K562 (cell line): ENCODE measurements at regions not wholly inside any gene's neighbourhood (a gene's known extent, or its start where the extent isn't known, plus 50 kb on each side); places are given as distances from the start of the nearest gene placed in this dataset.

ENCODE experiments used
- ATAC-seq: fragments of 200-7000 bp; cut with Tn5 transposase; 3 replicates; pipeline ENCODE4 v1.9.1; 2020; ENCODE audit warnings: moderate library complexity
- BruUV-seq: library from RNA; stranded (reverse); fragments of 400-500 nt; replicated peaks from 2 replicates; lab custom pipeline; 2021; lab: Mats Ljungman, UMichigan
- CTCF ChIA-PET: fragments of 300-600 bp; formaldehyde crosslinking; extraction: SDS; loops from one replicate; lab custom pipeline; 2021; ENCODE audit warnings: low intra/inter-chr PET ratio; lab: Yijun Ruan, JAX
- POLR2A ChIA-PET: fragments of 300-600, 350-650 bp; sonication (Branson Sonifier 250); formaldehyde crosslinking; extraction: SDS; loops from one replicate; lab custom pipeline; 2021; ENCODE audit warnings: antibody characterized with exemption, inconsistent platforms; lab: Yijun Ruan, JAX
- DNase-seq, 4 experiments: peaks; one replicate each; pipeline versions ENCODE4 v3.0.0 to v3.0.0-alpha.2; 2011 to 2018; ENCODE audit warnings: low spot score in 3 of 4, mixed read lengths in 3 of 4; ENCODE audit errors: extremely low read depth in 1 of 4
- FAIRE-seq: peaks from 2 replicates; lab custom pipeline; 2011; peaks lifted over from hg19 to GRCh38; lab: Jason Lieb, UNC
- H2AFZ ChIP-seq: 2 replicates; pipeline ENCODE4 v1.6.0; 2011; ENCODE audit warnings: low read depth, low read length, control low read depth, inconsistent platforms
- H3K27ac ChIP-seq: fragments of 200-600 bp; 3 replicates; pipeline ENCODE4 v1.8.0; 2011; ENCODE audit warnings: low read depth, mild to moderate bottlenecking, control low read depth, inconsistent platforms, low read length, moderate library complexity, mixed read lengths; ENCODE audit errors: extremely low read depth
- H3K27me3 ChIP-seq, 2 experiments: fragments of 300-600 bp in 1 of 2; 2 replicates in 1 of 2; 3 replicates in 1 of 2; pipeline versions ENCODE4 v1.6.0 to v1.8.0; 2011; ENCODE audit warnings: inconsistent platforms in 2 of 2, low read length in 2 of 2, mild to moderate bottlenecking in 1 of 2, mixed read lengths in 1 of 2, moderate library complexity in 1 of 2; ENCODE audit not compliant: control insufficient read depth in 2 of 2, insufficient read depth in 2 of 2
- H3K36me3 ChIP-seq: fragments of 300-600 bp; 3 replicates; pipeline ENCODE4 v1.8.0; 2011; ENCODE audit warnings: mild to moderate bottlenecking, low read length, inconsistent platforms; ENCODE audit not compliant: control insufficient read depth, insufficient read depth
- H3K4me1 ChIP-seq, 2 experiments: fragments of 200-600 bp in 1 of 2; replicated peaks in 1 of 2; 2 replicates in 1 of 2; 3 replicates in 1 of 2; pipeline versions ENCODE4 v1.5.1 to v1.8.0; 2011; ENCODE audit warnings: inconsistent platforms in 2 of 2, low read length in 2 of 2, mild to moderate bottlenecking in 1 of 2, mixed read lengths in 1 of 2, moderate library complexity in 1 of 2; ENCODE audit not compliant: control insufficient read depth in 2 of 2, insufficient read depth in 2 of 2
- H3K4me2 ChIP-seq: 2 replicates; pipeline ENCODE4 v1.6.1; 2011; ENCODE audit warnings: low read length, control low read depth, inconsistent platforms, mixed read lengths; ENCODE audit not compliant: insufficient read depth
- H3K4me3 ChIP-seq: fragments of 200-600 bp; sonication (generic), shearing (Covaris generic); 2 replicates; pipeline ENCODE4 v1.5.1; 2016; ENCODE audit warnings: control low read depth, inconsistent platforms
- H3K79me2 ChIP-seq: fragments of 200-600 bp; 3 replicates; pipeline ENCODE4 v1.8.0; 2011; ENCODE audit warnings: low read length, inconsistent platforms; ENCODE audit not compliant: control insufficient read depth, insufficient read depth
- H3K9ac ChIP-seq, 2 experiments: 2 replicates each; pipeline versions ENCODE4 v1.6.0 to v1.6.1; 2011; ENCODE audit warnings: low read depth in 2 of 2, low read length in 2 of 2, control low read depth in 1 of 2, inconsistent platforms in 1 of 2, mild to moderate bottlenecking in 1 of 2, mixed read lengths in 1 of 2; ENCODE audit not compliant: insufficient read depth in 1 of 2
- H3K9me1 ChIP-seq: one replicate; pipeline ENCODE4 v1.6.0; 2011; ENCODE audit warnings: inconsistent platforms, mild to moderate bottlenecking, low read length, moderate library complexity; ENCODE audit not compliant: control insufficient read depth, insufficient read depth
- H3K9me3 ChIP-seq: replicated peaks from 2 replicates; pipeline ENCODE4 v1.5.1; 2011; ENCODE audit warnings: low read depth, low read length, inconsistent platforms; ENCODE audit not compliant: control insufficient read depth, insufficient read depth
- H4K20me1 ChIP-seq: replicated peaks from 2 replicates; pipeline ENCODE4 v1.6.1; 2011; ENCODE audit warnings: low read length, inconsistent platforms, mixed read lengths; ENCODE audit not compliant: control insufficient read depth, insufficient read depth
- CHD1 ChIP-seq: fragments of 200-600 bp; sonication (generic); IDR thresholded peaks from one replicate; pipeline ENCODE4 v1.6.1; 2012; ENCODE audit warnings: mild to moderate bottlenecking, moderate library complexity, low read length, inconsistent platforms
- GABPA ChIP-seq: fragments of 200-800 bp; sonication (Bioruptor generic); conservative IDR thresholded peaks from 2 replicates; pipeline ENCODE4 v1.6.1; 2016; ENCODE audit warnings: low read depth, missing genetic modification characterization, missing compliant biosample characterization
- IFI16 ChIP-seq: fragments of 250-450 bp; sonication (Bioruptor Pico); IDR thresholded peaks from 2 replicates; pipeline ENCODE4 v2.1.2; 2022; ENCODE audit warnings: mild to moderate bottlenecking, inconsistent platforms
- MYBL2 ChIP-seq, 2 experiments: fragments of 450-650 bp in 1 of 2; sonication (generic) in 1 of 2; formaldehyde crosslinking in 1 of 2; IDR thresholded peaks; 2 replicates each; pipeline versions ENCODE4 v1.6.1 to v1.8.1; 2017 to 2022; ENCODE audit warnings: borderline replicate concordance in 1 of 2, inconsistent platforms in 1 of 2, low read depth in 1 of 2, mild to moderate bottlenecking in 1 of 2, missing genetic modification reagents in 1 of 2, moderate library complexity in 1 of 2
- NR2C2 ChIP-seq, 2 experiments: fragments of 200-800 bp in 1 of 2; sonication (Bioruptor generic) in 1 of 2; sonication (generic) in 1 of 2; formaldehyde crosslinking in 1 of 2; IDR thresholded peaks; 2 replicates each; pipeline versions ENCODE4 v1.6.1 to v1.8.0; 2016 to 2022; ENCODE audit warnings: mild to moderate bottlenecking in 1 of 2, missing compliant biosample characterization in 1 of 2, missing genetic modification characterization in 1 of 2, missing genetic modification reagents in 1 of 2
- RBM25 ChIP-seq: fragments of 200-400 bp; formaldehyde crosslinking; IDR thresholded peaks from 2 replicates; pipeline ENCODE4 v1.6.1; 2018; ENCODE audit warnings: low read length, low read depth, moderate library complexity; ENCODE audit not compliant: severe bottlenecking
- THRAP3 ChIP-seq: fragments of 450-650 bp; IDR thresholded peaks from 2 replicates; pipeline ENCODE4 v1.6.1; 2016; ENCODE audit warnings: mild to moderate bottlenecking, inconsistent platforms, borderline replicate concordance
- ZEB2 ChIP-seq: fragments of 450-650 bp; IDR thresholded peaks from 2 replicates; pipeline ENCODE4 v1.6.1; 2016
- ZNF212 ChIP-seq: fragments of 450-650 bp; formaldehyde crosslinking; IDR thresholded peaks from 2 replicates; pipeline ENCODE4 v1.4.0; 2020; ENCODE audit warnings: mild to moderate bottlenecking
- ZNF316 ChIP-seq: fragments of 450-650 bp; IDR thresholded peaks from 2 replicates; pipeline ENCODE4 v1.6.1; 2016
- WGBS: fragments of 100-300 bp; shearing (Covaris generic); methylation state at CpG from one replicate; pipeline ENCODE4 v1.1.6; 2016; ENCODE audit warnings: low coverage, mixed read lengths; ENCODE audit not compliant: insufficient coverage; ENCODE audit errors: missing lambda C conversion rate; 5-methylcytosine and 5-hydroxymethylcytosine counted together
- in situ Hi-C: fragments of 300-500 bp; cut with MboI; formaldehyde crosslinking; loops from 4 replicates; pipeline ENCODE4 v1.15.0; 2018; ENCODE audit warnings: inconsistent platforms, mixed read lengths
- intact Hi-C: fragments of 100-400 bp; cut with micrococcal nuclease; formaldehyde crosslinking; loops from 2 replicates; pipeline ENCODE4 v1.14.2; 2022
- TF ChIP-seq, protein P1 (sequence below): fragments of 250-450 bp; sonication (Bioruptor Pico); IDR thresholded peaks from 2 replicates; pipeline ENCODE4 v1.8.0; 2021; ENCODE audit warnings: borderline replicate concordance, mild to moderate bottlenecking, moderate library complexity; ENCODE audit not compliant: poor library complexity, severe bottlenecking
- TF ChIP-seq, protein P2 (sequence below): fragments of 450-650 bp; IDR thresholded peaks from 2 replicates; pipeline ENCODE4 v1.6.1; 2016; ENCODE audit warnings: mild to moderate bottlenecking

DNA sequence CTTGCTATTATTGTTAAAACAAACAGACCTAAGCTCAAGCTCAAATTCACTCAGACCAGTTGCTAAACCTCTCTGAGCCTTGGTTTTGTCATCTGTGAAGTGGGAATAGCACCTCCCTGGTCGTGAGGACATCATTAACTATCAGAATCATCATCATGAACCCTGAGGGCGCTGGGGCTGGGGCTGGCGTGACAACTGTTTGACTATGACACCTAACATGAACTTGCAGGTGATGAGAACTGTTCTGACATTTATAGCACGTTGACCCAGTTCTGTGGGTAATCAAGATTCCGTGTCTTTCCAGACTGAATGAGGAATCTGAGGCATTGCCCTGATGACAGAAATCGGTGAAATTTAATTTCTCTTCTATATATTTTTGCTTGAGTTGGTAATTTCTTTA, 71.3 kb upstream of the CDH5 start:
- Histone ChIP-seq H3K79me2 (no peaks in the 10 kb centered on the region), H3K9me1 (no peaks in the 10 kb centered on the region), H3K9me3 (no peaks in the 10 kb centered on the region), H3K27me3 (peaks cover 0 to 4% of the 10 kb centered on the region in 2 experiments; a peak in 1 of 5 replicates), H3K4me1 (no peaks in the 10 kb centered on the region), H3K4me2 (no peak overlapping the region), H3K36me3 (no peaks in the 10 kb centered on the region), H3K4me3 (no peak overlapping the region), H3K9ac (no peak overlapping the region), H2AFZ (no peak overlapping the region), H4K20me1 (no peaks in the 10 kb centered on the region), H3K27ac (no peak overlapping the region)
- POLR2A ChIA-PET, result interaction anchor here (1.0 kb wide), 1 partner anchor 9 kb away, joined by 3 read pairs; no protein-coding TSS in a partner anchor
- 0% methylated on average over 6 of the region's 6 CpGs for WGBS
- no peak for DNase-seq
- no peak for ATAC-seq
- CTCF ChIA-PET, result no interaction called here
- TF ChIP-seq IFI16 (CRISPR knock-in tag) (no peak), RBM25 (peak; percentile 7)
- FAIRE-seq, result no peak
- in situ Hi-C loops (no loop called here), intact Hi-C loops (no loop called here)
- BruUV-seq, result no TSS peak

GRCh38 chr16:66294507-66294906, 72.0 kb upstream of the CDH5 start:
- Histone ChIP-seq H3K9ac (no peak overlapping the region), H4K20me1 (no peaks in the 10 kb centered on the region), H3K79me2 (no peaks in the 10 kb centered on the region), H3K4me1 (no peaks in the 10 kb centered on the region), H3K9me3 (no peaks in the 10 kb centered on the region), H3K27ac (no peak overlapping the region), H3K27me3 (peaks cover 0 to 4% of the 10 kb centered on the region in 2 experiments; a peak in 1 of 5 replicates), H3K36me3 (no peaks in the 10 kb centered on the region), H3K4me3 (no peak overlapping the region), H3K4me2 (no peak overlapping the region), H3K9me1 (no peaks in the 10 kb centered on the region), H2AFZ (no peak overlapping the region)
- FAIRE-seq (no peak), ATAC-seq (no peak), DNase-seq (no peak)
- 0% methylated on average over 4 of the region's 4 CpGs for WGBS
- intact Hi-C loops (no loop called here), in situ Hi-C loops (no loop called here)
- ChIA-PET CTCF (no interaction called here), POLR2A (interaction anchor here (1.0 kb wide), 1 partner anchor 9 kb away, joined by 3 read pairs; no protein-coding TSS in a partner anchor)
- no TSS peak for BruUV-seq
- TF ChIP-seq THRAP3 (no peak), NR2C2 (CRISPR knock-in tag; IDR thresholded peaks at IDR 0.05) (no peak), NR2C2 (tag; IDR thresholded peaks at IDR 0.05) (no peak), ZNF316 (no peak), ZEB2 (no peak), MYBL2 (IDR thresholded peaks at IDR 0.05; ENCODE audit: low read depth) (no peak), MYBL2 (CRISPR knock-in tag; IDR thresholded peaks at IDR 0.05; ENCODE audit: borderline replicate concordance) (no peak), ZNF212 (no peak), CHD1 (no peak), GABPA (tag) (no peak)
- TF ChIP-seq, protein P1, sequence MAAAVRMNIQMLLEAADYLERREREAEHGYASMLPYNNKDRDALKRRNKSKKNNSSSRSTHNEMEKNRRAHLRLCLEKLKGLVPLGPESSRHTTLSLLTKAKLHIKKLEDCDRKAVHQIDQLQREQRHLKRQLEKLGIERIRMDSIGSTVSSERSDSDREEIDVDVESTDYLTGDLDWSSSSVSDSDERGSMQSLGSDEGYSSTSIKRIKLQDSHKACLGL, result no peak
- TF ChIP-seq, protein P2, sequence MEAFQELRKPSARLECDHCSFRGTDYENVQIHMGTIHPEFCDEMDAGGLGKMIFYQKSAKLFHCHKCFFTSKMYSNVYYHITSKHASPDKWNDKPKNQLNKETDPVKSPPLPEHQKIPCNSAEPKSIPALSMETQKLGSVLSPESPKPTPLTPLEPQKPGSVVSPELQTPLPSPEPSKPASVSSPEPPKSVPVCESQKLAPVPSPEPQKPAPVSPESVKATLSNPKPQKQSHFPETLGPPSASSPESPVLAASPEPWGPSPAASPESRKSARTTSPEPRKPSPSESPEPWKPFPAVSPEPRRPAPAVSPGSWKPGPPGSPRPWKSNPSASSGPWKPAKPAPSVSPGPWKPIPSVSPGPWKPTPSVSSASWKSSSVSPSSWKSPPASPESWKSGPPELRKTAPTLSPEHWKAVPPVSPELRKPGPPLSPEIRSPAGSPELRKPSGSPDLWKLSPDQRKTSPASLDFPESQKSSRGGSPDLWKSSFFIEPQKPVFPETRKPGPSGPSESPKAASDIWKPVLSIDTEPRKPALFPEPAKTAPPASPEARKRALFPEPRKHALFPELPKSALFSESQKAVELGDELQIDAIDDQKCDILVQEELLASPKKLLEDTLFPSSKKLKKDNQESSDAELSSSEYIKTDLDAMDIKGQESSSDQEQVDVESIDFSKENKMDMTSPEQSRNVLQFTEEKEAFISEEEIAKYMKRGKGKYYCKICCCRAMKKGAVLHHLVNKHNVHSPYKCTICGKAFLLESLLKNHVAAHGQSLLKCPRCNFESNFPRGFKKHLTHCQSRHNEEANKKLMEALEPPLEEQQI, result no peak
